Esophagus mucosa (tissue), 1 donor: ENCODE measurements at regions not wholly inside any gene's neighbourhood (a gene's known extent, or its start where the extent isn't known, plus 50 kb on each side); places are given as distances from the start of the nearest gene placed in this dataset.

Experiments used
- ATAC-seq: fragments of 200-7000 bp; cut with Tn5 transposase; one replicate; pipeline ENCODE4 v1.9.1; 2020
- donor health status: DM: yes; HTN: yes; CAD: no.

- no peak for ATAC-seq
These were observed 628.2 kb downstream of the CDH26 start for GRCh38 chr20:60586269-60587050.

DNA sequence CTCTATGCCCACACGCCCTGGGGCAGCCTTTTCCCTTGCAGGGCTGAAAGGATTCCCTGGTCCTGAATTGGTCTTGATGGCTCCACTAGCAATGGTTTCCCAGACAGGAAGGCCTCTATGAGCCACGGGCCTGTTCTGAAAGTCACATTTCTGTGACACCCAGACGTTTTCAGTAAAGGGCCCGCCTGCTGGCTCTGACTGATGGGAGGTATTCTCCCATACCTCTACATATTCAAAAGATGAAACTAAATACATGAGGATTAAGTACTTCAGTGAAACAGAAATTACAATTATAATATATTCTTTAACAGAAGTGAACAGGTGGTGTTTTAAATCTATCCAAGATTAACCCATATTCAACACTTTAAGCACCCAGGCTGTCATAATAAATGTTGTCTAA lies 629.8 kb downstream of the CDH26 start:
- no peak for ATAC-seq

DNA sequence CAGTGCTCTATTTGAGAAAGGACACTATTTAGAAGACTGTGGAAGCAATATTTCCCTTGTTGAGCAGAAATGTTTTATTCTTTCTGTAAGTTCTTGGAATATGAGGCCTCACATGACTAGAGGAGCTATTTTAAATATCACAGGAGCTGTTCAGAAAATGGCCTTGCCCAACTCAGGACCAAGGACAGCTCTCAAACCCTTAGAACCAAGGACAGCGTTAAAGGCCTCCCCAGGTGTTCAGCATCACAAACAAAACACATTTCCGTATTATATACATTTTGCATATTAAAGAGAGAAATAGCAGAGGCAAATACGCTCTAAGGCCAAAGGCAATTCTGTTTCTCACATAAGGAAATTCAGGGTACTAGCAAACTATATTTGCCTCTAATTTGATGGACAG lies 631.4 kb downstream of the CDH26 start:
- ATAC-seq = no peak

DNA sequence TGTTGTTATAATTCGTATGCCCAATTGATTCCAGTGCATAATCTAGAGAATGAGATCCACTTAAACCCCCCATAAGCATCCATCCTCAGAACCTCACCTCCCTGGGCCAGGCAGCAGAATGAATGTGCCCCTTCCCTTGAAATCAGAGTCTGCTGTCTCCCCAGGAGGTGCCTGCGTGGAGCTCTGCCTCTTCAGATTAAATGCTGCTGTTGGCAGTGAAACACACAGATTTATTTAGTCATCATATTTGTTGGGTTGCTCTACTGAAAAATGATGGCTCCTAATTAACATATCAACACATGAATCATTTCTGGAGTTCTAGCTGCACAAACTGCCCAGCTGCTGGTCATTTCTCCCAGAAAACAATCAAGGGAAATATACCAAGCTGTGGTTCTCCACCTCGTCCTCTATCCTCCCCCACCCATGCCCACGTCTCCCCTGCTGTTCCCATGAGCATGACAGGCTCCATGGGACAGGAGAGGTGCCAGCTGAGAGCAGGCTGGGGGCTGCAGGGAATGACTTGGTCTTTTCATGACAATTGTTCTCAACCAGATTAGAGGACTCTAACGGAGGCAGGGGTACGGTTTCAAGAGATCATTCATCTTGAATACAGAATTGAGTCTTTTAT lies 633.1 kb downstream of the CDH26 start:
- ATAC-seq = no peak

DNA sequence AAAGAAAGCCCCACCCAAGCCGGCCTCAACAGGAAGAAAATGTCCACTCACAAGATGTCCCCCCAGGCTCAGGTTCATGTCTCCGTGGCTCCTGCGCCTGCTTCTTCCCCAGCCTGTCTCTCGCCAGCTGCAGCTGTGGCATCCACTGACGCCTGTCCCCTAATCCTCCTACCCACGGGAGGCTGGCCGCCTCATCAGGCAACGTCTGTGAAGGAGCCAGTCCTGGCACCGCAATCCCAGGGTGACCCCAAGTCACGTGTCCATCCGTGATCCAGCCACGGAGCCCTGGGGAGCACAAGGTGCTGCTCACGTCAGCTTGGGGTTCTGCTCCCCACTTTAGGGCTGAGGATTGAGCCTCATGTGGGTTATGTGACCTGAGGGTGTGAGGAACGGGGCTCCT lies 640.3 kb downstream of the CDH26 start:
- ATAC-seq = no peak

GRCh38 chr20:60599381-60599780 lies 641.2 kb downstream of the CDH26 start:
- ATAC-seq = no peak

- no peak for ATAC-seq
These were observed 641.8 kb downstream of the CDH26 start for GRCh38 chr20:60600036-60600435.

GRCh38 chr20:60624066-60624465 lies 628.0 kb upstream of the CDH4 start:
- no peak for ATAC-seq

- no peak for ATAC-seq
These were observed 624.1 kb upstream of the CDH4 start for GRCh38 chr20:60627751-60628565.

DNA sequence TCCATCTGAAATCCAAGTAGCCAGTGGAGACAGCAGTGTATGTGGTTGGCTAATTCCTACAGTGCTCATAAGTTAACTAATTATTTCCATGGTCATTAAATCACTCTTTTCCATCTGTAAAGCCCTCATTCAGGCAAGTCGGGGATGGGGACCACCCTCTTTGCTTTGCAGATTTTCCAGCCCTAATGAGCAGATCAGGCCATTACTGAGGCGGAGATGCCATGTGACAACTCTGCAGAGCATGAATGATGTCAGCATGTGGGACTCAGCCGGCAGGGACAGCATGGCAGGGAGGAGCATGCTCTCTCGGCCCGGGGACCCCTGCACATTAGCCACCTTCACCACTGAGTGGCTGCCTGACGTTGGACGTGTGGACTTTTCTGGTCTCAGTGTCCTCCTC lies 623.3 kb upstream of the CDH4 start:
- ATAC-seq = no peak

DNA sequence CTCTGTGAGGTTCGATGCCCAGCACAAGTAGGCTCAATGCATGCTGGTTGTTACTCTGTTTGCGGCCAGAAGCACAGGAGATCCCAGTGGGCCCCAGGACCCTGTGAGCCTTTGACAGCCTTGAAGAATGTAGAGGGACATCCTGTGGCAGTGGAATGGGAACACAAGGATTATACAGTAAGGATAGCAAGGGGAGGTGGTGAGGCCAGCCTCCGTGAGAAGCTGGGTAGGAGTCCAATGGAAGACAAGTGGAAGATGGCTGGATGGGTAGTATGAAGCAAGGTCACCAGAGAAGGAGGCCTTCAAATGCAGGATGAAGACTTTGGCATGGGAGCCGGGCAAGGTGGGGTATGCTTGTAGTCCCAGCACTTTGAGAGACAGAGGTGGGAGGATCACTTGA lies 622.9 kb upstream of the CDH4 start:
- ATAC-seq = no peak

DNA sequence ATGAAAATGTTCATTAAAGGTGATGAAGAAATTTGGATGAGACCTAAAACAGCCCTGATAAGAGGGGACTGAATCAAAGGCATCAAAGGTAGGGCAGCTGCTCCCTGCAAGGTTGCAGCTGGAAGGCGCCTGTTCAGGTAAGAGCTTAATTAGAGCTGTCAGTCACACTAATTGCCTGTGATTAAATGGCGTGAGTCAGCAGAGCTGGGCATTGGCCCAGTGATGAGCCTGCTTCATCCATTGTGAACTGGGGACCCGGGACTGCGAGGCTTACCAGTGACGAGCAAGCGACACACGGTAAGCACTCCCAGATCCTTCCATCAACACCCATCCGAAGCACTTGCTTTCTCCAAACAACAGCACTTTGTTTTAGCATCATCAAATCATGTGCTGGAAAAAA lies 621.5 kb upstream of the CDH4 start:
- no peak for ATAC-seq

GRCh38 chr20:60631585-60632287 lies 620.3 kb upstream of the CDH4 start:
- ATAC-seq = no peak

DNA sequence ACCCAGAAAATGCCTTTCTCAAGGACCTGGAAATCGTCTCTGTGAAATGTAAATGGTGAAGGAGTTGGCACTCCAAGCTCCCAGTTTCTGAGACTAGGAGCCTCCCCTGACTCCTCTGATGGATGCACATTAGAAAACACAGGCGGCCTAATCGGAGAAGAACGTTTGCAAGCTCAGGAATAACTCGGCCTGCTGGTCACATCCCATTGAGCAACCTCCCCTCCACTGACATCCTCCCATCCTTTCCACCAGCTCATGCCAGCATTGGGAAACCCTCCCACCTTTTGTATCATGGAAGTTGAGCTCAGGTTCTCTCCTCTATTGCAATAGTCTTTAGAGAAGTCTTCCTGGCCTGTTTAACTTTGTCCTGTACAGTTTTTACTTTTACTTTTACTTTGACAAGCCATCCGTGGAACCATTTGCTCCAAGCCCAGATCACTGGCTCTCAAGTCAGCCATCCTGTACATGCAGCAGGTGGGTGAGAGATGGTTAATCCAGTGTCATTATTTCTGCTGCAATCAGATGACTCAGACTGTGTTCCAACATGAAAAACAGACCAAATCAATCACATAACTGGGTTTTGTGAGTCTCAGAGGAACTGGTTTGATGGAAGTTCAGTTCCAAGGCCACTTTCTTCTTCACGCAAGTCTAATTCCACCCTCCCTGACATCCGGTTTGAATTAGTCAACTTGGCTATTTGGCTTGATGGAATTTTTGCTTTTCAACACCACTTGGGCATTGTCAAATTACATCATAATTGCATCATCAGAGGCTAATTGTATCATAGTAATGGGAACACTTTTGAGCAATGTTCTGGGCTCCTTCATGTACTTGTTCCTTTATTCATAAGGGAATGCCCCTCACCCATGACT lies 619.4 kb upstream of the CDH4 start:
- ATAC-seq = no peak

DNA sequence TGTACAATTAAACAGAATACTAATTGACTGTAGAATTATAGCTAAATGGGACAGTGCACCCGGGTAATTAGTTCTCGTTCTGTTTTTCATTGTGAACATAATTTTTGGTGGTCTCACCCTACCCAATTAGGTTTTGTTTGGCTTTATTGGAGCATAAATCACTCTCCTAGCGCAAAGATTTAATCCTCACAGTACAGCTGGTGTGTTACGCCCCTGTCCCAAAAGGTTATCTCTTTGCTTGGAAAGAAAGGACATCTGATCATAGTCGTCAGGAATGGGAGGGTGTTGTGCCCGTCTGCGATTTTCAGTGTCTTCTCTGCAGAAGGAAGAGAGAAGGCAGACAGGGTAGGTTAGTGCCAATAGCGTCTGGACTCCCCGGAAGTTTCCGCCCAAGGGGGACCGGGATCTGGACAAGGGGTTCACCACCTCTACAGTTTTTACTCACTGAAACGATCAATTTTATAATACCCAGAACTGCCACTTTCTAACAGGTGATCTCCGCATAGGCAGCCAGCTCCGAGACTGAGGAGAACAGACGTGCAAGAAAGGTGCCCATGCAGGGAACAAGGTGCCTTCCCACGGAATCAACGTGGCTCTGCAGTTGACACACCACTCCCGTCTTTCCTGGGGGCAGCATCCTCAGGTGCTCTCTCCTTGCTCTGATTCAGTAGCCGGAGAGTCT lies 617.4 kb upstream of the CDH4 start:
- ATAC-seq = no peak

DNA sequence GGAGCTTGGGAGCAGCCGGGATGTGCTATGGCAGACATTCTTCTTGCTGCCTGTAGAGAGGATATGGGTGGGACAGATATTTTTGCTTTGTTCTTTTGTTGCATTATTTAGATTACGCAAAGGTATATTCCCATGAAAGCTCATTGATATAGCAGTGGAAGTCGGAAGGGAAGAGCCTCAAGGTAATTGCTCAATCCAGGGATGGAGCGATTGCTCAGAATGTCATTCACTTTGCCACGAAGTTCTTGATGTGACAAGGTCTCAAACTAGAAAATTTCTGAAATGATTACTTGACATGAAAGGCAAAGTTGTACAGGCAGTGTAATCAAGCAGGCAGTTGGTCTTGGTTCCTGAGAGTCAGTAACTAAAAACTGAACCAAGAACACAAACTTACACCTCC lies 615.6 kb upstream of the CDH4 start:
- ATAC-seq = no peak

DNA sequence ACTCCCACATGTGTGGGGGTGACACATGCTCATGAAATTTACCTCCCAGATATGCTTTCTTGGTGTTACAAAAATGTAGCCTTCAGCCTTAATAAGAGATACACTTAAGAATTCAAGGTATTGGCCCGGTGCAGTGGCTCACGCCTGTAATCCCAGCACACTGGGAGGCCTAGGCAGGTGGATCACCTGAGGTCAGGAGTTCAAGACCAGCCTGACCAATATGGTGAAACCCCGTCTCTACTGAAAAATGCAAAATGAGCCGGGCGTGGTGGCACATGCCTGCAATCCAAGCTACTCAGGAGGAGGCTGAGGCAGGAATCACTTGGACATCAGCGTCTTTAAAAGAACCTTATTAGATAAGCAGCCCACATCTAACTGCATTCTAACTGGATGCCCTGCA lies 614.3 kb upstream of the CDH4 start:
- ATAC-seq = no peak

DNA sequence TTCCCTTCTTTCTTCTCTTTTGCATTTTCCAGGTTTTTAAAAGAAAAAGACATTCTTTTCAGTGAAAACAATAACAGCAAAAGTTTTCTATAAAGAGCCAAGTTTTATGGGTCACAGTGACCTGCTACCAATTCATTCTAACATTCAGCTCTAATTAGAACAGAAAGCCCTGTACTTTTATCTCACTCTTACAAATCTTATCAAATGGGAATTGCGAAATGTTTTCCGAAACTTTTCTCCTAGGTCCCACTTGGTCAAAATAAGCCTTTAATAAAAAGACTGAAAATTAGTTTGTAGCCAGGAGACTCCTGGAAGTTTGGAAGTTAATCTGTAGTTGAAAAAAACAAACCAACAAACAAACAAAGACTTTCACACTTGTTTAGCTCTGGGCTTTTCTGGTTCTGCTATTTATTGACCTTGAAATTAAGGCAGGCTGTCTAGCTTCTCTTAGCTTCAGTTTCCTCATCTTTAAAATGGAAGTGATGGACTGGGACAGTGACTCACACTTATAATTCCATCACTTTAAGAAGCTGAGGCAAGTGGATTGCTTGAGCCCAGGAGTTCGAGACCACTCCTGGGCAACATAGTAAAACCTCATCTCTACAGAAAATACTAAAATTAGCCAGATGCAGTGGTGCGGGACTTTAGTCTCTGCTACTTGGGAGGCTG lies 613.5 kb upstream of the CDH4 start:
- ATAC-seq = no peak

DNA sequence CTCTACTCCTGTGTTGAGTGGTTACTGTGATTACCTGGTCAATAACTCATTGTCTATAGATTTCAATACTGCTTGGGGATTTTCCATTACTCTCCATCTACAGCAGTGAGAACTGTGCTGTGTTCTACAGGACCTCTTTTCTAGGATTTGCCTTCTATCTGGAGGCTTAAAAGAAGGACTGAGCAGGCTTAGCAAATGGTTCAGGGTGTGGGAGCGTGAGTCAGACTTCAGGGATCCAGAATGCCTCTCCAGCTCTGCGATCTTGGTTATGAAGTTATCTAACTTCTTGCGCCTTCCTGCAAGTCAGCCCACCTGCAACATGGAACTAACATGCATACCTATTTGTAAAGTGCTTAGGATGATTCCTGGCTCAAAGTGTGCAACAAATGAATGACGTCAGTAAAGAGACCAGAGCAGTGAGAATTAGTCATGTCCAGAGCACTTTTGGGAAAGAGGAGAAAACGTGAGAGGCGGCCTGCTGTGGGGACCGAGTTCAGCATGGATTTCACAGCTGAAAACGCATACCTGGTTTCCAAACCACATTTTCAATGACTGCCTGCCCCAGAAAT lies 610.1 kb upstream of the CDH4 start:
- no peak for ATAC-seq

DNA sequence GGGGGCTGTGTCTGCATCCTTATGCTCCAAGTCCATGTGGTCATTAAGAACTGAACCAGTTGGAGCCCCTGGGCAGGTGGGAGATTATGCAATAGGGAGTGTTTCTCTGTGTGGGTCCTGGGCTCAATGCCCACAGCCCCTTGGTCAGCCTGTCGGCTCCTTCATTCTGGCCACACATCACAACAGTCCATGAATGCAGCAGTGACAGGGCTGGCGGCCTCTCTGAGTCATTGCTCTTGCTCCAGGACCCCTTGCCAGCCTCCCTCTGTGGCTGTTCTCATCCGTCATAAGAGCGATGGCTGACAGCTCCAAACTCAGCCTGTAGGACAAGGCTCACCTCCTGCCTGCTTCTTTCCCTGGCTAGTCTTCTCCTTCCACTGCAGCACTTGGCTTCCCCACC lies 609.5 kb upstream of the CDH4 start:
- ATAC-seq = no peak

DNA sequence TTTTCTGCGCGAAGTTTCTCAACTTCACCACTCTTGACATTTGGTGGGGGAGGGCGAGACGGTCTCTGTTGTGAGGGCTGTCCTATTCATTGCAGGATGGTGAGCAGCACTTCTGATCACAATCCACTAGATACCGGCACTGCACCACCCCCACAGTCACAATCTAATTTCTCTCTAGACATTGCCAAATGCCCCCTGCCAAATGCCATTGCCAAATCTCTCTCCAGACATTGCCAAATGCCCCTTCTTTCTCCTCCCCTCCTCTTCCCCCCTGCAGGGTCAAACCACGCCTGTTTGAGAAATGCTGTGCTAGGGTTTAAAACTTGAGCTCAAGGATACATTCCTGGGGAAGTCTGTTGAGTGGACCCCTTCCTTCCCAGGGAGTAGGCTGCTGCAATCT lies 603.5 kb upstream of the CDH4 start:
- no peak for ATAC-seq
